NCI-H128 (cell line): ENCODE measurements at regions not wholly inside any gene's neighbourhood (a gene's known extent, or its start where the extent isn't known, plus 50 kb on each side); places are given as distances from the start of the nearest gene placed in this dataset.
"Not testable (repeated sequence)": the region's sequence is repeated elsewhere in the genome, so short reads cannot be mapped to it uniquely, and the experiment has no call there.

ENCODE experiments used
- DNase-seq: peaks from one replicate; lab custom pipeline; 2025; ENCODE audit not compliant: unreplicated experiment; lab: John Stamatoyannopoulos, UW

DNA sequence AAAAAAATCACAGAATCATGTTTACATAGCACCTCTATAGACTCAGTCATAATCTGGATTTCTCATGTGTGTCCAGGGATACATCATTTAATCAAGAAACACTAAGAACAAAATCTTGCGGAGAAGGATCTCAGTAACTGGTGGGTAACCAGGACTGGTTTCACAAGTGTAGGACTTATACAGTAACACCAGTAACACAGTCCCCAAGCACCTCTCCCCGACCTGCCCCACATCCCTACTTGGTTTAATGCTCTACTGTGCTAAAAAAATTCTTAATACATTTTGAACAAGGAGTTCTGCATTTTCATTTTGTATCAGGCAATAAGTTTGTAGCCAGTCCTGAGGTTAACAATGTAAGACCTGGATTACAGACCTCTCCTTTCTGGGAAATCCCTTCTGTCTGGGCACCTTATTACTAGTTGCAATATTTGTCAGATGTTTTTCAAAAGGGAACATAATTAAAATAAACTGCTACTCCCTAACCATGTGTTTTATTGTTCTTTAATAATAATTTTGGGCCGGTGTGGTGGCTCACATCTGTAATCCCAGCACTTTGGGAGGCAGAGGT is 57.6 kb upstream of the BBX start:
- no peak for DNase-seq

DNA sequence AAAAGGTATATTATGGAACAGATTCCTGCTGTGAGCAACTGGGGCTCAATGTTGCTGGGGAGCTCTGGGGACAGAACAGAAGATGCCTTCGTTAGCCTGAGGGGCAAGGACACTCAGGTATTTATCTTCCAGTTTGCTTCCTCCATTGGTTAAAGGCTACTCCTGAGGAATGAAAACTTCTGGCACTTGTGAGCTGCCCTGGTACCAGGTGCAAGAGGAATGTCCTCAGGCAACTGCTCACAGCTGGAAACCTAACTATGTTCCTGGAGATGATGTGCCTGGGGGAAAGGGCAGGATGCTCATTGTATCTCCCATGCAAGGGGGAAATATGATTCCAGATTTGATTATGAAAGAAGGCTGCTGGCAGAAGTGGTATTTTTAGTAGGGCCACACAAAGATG is 54.0 kb upstream of the BBX start:
- DNase-seq = no peak

DNA sequence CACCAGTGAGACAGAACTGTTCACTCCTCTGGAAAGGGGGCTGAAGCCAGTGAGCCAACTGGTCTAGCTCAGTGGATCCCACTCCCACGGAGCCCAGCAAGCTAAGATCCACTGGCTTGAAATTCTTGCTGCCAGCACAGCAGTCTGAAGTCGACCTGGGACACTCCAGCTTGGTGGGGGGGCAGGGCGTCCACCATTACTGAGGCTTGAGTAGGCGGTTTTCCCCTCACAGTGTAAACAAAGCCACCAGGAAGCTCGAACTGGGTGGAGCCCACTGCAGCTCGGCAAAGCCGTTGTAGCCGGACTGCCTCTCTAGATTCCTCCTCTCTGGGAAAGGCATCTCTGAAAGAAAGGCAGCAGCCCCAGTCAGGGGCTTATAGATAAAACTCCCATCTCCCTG is 52.3 kb upstream of the BBX start:
- DNase-seq = not testable (repeated sequence)
